H1 (cell line): ENCODE measurements at regions not wholly inside any gene's neighbourhood (a gene's known extent, or its start where the extent isn't known, plus 50 kb on each side); places are given as distances from the start of the nearest gene placed in this dataset.

Source experiments
- EP300 ChIP-seq, 2 experiments: IDR thresholded peaks; 1 replicate in 1 of 2; 2 replicates in 1 of 2; pipeline ENCODE4 v1.6.1; 2011 to 2012; ENCODE audit warnings: low read depth in 2 of 2, low read length in 2 of 2, mild to moderate bottlenecking in 2 of 2, borderline replicate concordance in 1 of 2, inconsistent platforms in 1 of 2, moderate library complexity in 1 of 2
- SIRT6 ChIP-seq: IDR thresholded peaks from one replicate; pipeline ENCODE4 v1.7.1; 2012; ENCODE audit warnings: low read length, inconsistent platforms

- TF ChIP-seq SIRT6 (no peak), EP300 (IDR thresholded peaks at IDR 0.05; ENCODE audit: borderline replicate concordance in 1 of 2, low read depth in 2 of 2, low read length in 2 of 2) (no peak)
Measured at GRCh38 chr1:177514207-177514606, 343.4 kb downstream of the BRINP2 start (continued).
